Stimulated activated CD4-positive, alpha-beta T cell treated with anti-CD3 and anti-CD28 coated beads, Interleukin-4, amount 100 ng/mL, for 24 hours (primary cell): ENCODE measurements at regions not wholly inside any gene's neighbourhood (a gene's known extent, or its start where the extent isn't known, plus 50 kb on each side); places are given as distances from the start of the nearest gene placed in this dataset.
"Not testable (repeated sequence)": the region's sequence is repeated elsewhere in the genome, so short reads cannot be mapped to it uniquely, and the experiment has no call there.

Experiments used
- DNase-seq: peaks from one replicate; pipeline ENCODE4 v3.0.0-alpha.2; 2020

GRCh38 chr14:104472073-104472472 is 107.5 kb upstream of the C14orf180 start:
- DNase-seq: no peak

- DNase-seq: no peak
Observed at GRCh38 chr14:104472536-104473243, 106.9 kb upstream of the C14orf180 start.

GRCh38 chr14:104473244-104473565 is 106.4 kb upstream of the C14orf180 start:
- no peak for DNase-seq

GRCh38 chr14:104473649-104474494 is 105.7 kb upstream of the C14orf180 start:
- no peak for DNase-seq

- DNase-seq: no peak
Observed at GRCh38 chr14:104474495-104475213, 104.9 kb upstream of the C14orf180 start.

- no peak for DNase-seq
Observed at GRCh38 chr14:104475256-104475655, 104.3 kb upstream of the C14orf180 start.

GRCh38 chr14:104475802-104476201 is 103.8 kb upstream of the C14orf180 start:
- DNase-seq: no peak

- no peak for DNase-seq
Observed at GRCh38 chr14:104476437-104476836, 103.1 kb upstream of the C14orf180 start.

- no peak for DNase-seq
Observed at GRCh38 chr14:104477117-104477623, 102.4 kb upstream of the C14orf180 start.

- no peak for DNase-seq
Observed at GRCh38 chr14:104477666-104478380, 101.7 kb upstream of the C14orf180 start.

GRCh38 chr14:104478656-104479055 is 100.9 kb upstream of the C14orf180 start:
- no peak for DNase-seq

- no peak for DNase-seq
Observed at GRCh38 chr14:104479901-104480300, 99.7 kb upstream of the C14orf180 start.

- no peak for DNase-seq
Observed at GRCh38 chr14:104481323-104481722, 98.2 kb upstream of the C14orf180 start.

- not testable (repeated sequence) for DNase-seq
Observed at GRCh38 chr14:104482017-104482416, 97.5 kb upstream of the C14orf180 start.

- no peak for DNase-seq
Observed at GRCh38 chr14:104486222-104486923, 93.2 kb upstream of the C14orf180 start.

GRCh38 chr14:104494483-104494882 is 85.1 kb upstream of the C14orf180 start:
- no peak for DNase-seq

GRCh38 chr14:104496095-104496494 is 83.5 kb upstream of the C14orf180 start:
- no peak for DNase-seq

- no peak for DNase-seq
Observed at GRCh38 chr14:104499784-104500760, 79.5 kb upstream of the C14orf180 start.

- no peak for DNase-seq
Observed at GRCh38 chr14:104502060-104502459, 77.5 kb upstream of the C14orf180 start.

- DNase-seq: no peak
Observed at GRCh38 chr14:104503691-104504090, 75.9 kb upstream of the C14orf180 start.
